Choroid plexus epithelial cell (primary cell): ENCODE measurements at regions not wholly inside any gene's neighbourhood (a gene's known extent, or its start where the extent isn't known, plus 50 kb on each side); places are given as distances from the start of the nearest gene placed in this dataset.

Experiments used
- DNase-seq: peaks from one replicate; pipeline ENCODE4 v3.0.0-alpha.2; 2010; ENCODE audit warnings: low read depth
- H3K4me3 ChIP-seq: 2 replicates; pipeline ENCODE4 v1.5.1; 2011; ENCODE audit warnings: low read depth, mild to moderate bottlenecking, control low read depth, low read length, moderate library complexity
- TF ChIP-seq, protein P1 (sequence below): conservative IDR thresholded peaks from 2 replicates; pipeline ENCODE4 v1.5.1; 2011; ENCODE audit warnings: low read depth, mild to moderate bottlenecking, control low read depth, inconsistent platforms, low read length, moderate library complexity

DNA sequence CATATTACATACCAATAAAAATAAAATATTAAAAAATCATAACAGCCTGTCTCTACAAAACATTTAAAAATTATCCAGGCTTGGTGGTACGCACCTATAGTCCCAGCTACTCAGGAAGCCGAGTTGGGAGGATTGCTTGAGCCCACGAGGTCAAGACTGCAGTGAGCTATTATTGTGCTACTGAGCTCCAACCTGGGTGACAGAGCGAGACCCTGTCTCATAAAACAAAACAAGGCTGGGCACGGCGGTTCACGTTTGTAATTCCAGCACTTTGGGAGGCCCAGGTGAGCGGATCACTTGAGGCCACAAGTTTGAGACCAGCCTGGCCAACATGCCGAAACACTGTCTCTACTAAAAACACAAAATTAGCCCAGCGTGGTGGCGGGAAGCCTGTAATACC, 52.2 kb upstream of the LSM14A start:
- TF ChIP-seq, protein P1, sequence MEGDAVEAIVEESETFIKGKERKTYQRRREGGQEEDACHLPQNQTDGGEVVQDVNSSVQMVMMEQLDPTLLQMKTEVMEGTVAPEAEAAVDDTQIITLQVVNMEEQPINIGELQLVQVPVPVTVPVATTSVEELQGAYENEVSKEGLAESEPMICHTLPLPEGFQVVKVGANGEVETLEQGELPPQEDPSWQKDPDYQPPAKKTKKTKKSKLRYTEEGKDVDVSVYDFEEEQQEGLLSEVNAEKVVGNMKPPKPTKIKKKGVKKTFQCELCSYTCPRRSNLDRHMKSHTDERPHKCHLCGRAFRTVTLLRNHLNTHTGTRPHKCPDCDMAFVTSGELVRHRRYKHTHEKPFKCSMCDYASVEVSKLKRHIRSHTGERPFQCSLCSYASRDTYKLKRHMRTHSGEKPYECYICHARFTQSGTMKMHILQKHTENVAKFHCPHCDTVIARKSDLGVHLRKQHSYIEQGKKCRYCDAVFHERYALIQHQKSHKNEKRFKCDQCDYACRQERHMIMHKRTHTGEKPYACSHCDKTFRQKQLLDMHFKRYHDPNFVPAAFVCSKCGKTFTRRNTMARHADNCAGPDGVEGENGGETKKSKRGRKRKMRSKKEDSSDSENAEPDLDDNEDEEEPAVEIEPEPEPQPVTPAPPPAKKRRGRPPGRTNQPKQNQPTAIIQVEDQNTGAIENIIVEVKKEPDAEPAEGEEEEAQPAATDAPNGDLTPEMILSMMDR: no peak
- no peak overlapping the region for H3K4me3 ChIP-seq
- DNase-seq: no peak

DNA sequence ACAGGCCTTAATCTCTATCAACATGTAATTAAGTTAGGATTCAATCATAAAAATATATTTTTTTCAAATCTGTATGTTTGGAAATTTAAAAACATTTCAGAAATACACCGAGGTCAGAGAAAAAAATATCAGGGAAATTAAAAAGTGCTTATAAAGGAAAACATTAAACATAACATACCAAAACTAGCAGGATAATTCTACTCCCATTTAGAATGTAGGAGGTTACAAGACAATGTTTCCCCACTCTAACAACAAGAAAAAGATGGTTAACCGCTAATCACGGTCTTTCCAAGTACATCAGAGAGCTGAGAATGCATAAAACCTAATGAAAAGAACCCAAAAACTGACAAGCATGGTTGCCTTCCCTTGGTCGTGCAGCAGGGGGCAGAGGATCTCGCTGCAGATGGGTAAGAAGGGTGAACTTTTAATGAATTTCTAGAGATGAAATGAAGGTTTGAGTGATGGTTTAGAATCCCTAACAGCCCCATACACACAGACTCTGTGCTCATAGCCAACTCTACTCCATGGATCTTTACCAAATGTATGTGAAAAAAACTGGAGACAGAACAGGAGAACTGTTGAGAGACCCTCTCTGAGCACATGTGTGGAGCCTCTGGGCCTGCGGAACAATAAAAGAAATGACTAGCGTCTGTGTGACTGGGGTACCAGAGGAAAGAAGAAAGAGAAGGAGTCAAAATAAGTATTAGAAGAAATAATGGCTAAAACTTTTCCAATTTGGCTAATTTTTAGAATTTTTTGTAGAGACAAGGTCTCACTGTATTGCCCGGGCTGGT, 51.3 kb upstream of the LSM14A start:
- TF ChIP-seq, protein P1: peak; percentile 97
- no peak overlapping the region for H3K4me3 ChIP-seq
- peak; percentile 79 for DNase-seq
